Parathyroid adenoma (tissue), 2 donors: ENCODE measurements at regions not wholly inside any gene's neighbourhood (a gene's known extent, or its start where the extent isn't known, plus 50 kb on each side); places are given as distances from the start of the nearest gene placed in this dataset.

Experiments
- H2AFZ ChIP-seq: fragments of 300-600 bp; sonication (generic); one replicate; pipeline ENCODE4 v1.7.0; 2017; ENCODE audit warnings: antibody characterized with exemption, mild to moderate bottlenecking
- H3K27ac ChIP-seq: fragments of 300-600 bp; sonication (generic); one replicate; pipeline ENCODE4 v1.7.0; 2017
- H3K27me3 ChIP-seq: fragments of 300-600 bp; sonication (generic); one replicate; pipeline ENCODE4 v1.7.0; 2017; ENCODE audit warnings: low read length; ENCODE audit not compliant: control insufficient read depth, insufficient read depth
- H3K36me3 ChIP-seq: fragments of 300-600 bp; sonication (generic); one replicate; pipeline ENCODE4 v1.7.0; 2017; ENCODE audit warnings: low read length; ENCODE audit not compliant: control insufficient read depth, insufficient read depth
- H3K4me1 ChIP-seq: fragments of 300-600 bp; sonication (generic); one replicate; pipeline ENCODE4 v1.7.0; 2017; ENCODE audit warnings: control low read depth
- H3K4me2 ChIP-seq: fragments of 300-600 bp; sonication (generic); one replicate; pipeline ENCODE4 v1.7.0; 2017; ENCODE audit warnings: low read length
- H3K4me3 ChIP-seq: fragments of 300-600 bp; sonication (generic); one replicate; pipeline ENCODE4 v1.7.0; 2017; ENCODE audit warnings: low read depth, low read length
- H3K79me2 ChIP-seq: fragments of 300-600 bp; sonication (generic); one replicate; pipeline ENCODE4 v1.7.0; 2017; ENCODE audit warnings: control low read depth
- H3K9ac ChIP-seq: fragments of 300-600 bp; sonication (generic); one replicate; pipeline ENCODE4 v1.7.0; 2017; ENCODE audit warnings: mild to moderate bottlenecking
- H3K9me3 ChIP-seq: fragments of 300-600 bp; sonication (generic); one replicate; pipeline ENCODE4 v1.7.0; 2017; ENCODE audit warnings: low read length; ENCODE audit not compliant: control insufficient read depth
- TF ChIP-seq, protein P1 (sequence below): fragments of 300-600 bp; sonication (generic); IDR thresholded peaks from one replicate; pipeline ENCODE4 v1.7.0; 2017; ENCODE audit warnings: antibody characterized with exemption, mild to moderate bottlenecking
- donor health status: primary hyperparathyroidism.

- H3K9me3 ChIP-seq, result no peaks in the 10 kb centered on the region
- no peaks in the 10 kb centered on the region for H3K79me2 ChIP-seq
- H3K27ac ChIP-seq, result no peak overlapping the region
- no peaks in the 10 kb centered on the region for H3K27me3 ChIP-seq
- no peaks in the 10 kb centered on the region for H3K4me1 ChIP-seq
- TF ChIP-seq, protein P1, sequence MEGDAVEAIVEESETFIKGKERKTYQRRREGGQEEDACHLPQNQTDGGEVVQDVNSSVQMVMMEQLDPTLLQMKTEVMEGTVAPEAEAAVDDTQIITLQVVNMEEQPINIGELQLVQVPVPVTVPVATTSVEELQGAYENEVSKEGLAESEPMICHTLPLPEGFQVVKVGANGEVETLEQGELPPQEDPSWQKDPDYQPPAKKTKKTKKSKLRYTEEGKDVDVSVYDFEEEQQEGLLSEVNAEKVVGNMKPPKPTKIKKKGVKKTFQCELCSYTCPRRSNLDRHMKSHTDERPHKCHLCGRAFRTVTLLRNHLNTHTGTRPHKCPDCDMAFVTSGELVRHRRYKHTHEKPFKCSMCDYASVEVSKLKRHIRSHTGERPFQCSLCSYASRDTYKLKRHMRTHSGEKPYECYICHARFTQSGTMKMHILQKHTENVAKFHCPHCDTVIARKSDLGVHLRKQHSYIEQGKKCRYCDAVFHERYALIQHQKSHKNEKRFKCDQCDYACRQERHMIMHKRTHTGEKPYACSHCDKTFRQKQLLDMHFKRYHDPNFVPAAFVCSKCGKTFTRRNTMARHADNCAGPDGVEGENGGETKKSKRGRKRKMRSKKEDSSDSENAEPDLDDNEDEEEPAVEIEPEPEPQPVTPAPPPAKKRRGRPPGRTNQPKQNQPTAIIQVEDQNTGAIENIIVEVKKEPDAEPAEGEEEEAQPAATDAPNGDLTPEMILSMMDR, result no peak
- no peak overlapping the region for H3K4me2 ChIP-seq
- no peak overlapping the region for H3K9ac ChIP-seq
- no peak overlapping the region for H3K4me3 ChIP-seq
- no peak overlapping the region for H2AFZ ChIP-seq
- H3K36me3 ChIP-seq, result no peaks in the 10 kb centered on the region
Observed at GRCh38 chr2:191543708-191544107, 134.2 kb upstream of the NABP1 start.

DNA sequence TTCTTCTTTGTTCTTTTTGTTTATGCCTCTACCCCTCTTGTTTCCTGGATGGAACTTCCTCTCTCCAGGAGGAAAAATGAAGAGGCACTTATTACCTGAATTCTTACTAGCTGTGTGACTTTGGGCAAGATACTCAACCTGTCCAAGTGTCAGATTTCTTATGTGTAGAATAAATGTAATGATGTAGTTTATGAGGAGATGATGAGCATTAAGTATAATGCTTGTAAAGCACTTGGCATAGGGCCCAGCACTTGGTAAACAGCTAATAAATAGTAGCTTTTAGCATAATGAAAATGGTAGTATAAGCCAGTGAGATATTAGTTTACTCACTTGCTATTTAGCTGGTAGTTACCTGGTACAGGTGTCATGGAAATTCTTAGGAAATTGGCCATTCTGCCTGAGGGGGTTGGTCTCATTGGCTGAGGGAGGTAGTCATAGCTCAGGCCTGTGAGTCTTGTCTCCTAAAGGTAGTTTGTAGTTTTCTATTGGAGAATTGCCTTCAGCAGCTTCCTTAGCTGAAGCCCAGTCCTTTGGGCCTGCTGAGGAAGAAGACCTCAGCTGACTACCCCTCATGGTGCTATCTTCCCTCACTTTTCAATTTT lies 133.4 kb upstream of the NABP1 start:
- Histone ChIP-seq H3K27me3 (no peaks in the 10 kb centered on the region), H3K79me2 (no peaks in the 10 kb centered on the region), H3K9me3 (no peaks in the 10 kb centered on the region), H3K4me1 (no peaks in the 10 kb centered on the region), H3K4me2 (no peak overlapping the region), H3K27ac (no peak overlapping the region), H3K9ac (no peak overlapping the region), H3K4me3 (no peak overlapping the region), H3K36me3 (no peaks in the 10 kb centered on the region), H2AFZ (no peak overlapping the region)
- TF ChIP-seq, protein P1, result no peak

DNA sequence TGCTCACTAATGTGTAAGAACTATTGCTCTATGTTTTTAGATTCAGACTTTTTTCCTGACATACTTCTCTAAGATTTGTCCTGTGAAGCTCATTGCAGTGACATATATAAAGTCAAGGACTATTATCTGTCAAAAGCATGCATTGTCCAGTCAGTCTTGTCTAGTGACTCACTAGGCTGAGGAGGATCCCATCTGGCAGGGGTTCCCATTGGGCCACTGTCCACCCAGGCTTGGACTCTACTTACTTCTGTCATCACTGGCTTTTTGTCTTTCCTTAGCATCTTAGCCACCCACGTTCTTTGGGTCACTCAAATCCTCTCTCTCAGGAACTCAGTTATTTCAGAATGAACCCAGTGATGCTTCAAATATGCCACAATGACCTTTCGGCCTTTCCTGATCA lies 132.6 kb upstream of the NABP1 start:
- no peak overlapping the region for H3K9ac ChIP-seq
- H3K9me3 ChIP-seq, result no peaks in the 10 kb centered on the region
- no peak overlapping the region for H2AFZ ChIP-seq
- H3K4me3 ChIP-seq, result no peak overlapping the region
- no peaks in the 10 kb centered on the region for H3K27me3 ChIP-seq
- H3K79me2 ChIP-seq, result no peaks in the 10 kb centered on the region
- H3K36me3 ChIP-seq, result no peaks in the 10 kb centered on the region
- TF ChIP-seq, protein P1, result no peak
- no peak overlapping the region for H3K4me2 ChIP-seq
- no peaks in the 10 kb centered on the region for H3K4me1 ChIP-seq
- H3K27ac ChIP-seq, result no peak overlapping the region

DNA sequence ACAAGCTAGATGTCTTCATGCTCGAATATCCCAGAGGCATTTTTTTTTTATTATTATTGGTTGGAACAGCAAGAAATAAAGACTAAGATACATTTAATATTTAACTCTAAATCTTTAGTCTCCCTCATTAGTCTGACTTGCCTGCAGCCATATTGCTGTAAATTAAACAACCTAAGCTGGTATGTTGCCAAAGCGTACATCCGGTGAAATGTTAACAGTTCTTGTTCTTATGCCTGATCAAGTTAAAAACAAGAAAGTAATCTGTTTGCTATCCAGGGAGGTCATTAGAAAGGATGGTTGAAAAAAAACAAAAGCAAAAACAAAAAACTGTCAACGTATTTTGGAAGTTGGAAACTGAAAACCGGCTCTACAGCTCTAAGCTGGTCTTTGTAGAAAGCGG lies 125.9 kb upstream of the NABP1 start:
- Histone ChIP-seq H3K4me2 (peak overlapping the region; percentile 1), H3K27me3 (no peaks in the 10 kb centered on the region), H3K4me1 (peaks cover 3% of the 10 kb centered on the region), H3K9me3 (no peaks in the 10 kb centered on the region), H3K27ac (no peak overlapping the region), H3K4me3 (no peak overlapping the region), H3K79me2 (no peaks in the 10 kb centered on the region), H3K36me3 (no peaks in the 10 kb centered on the region), H3K9ac (no peak overlapping the region), H2AFZ (no peak overlapping the region)
- TF ChIP-seq, protein P1, result no peak

GRCh38 chr2:191554240-191554639 lies 123.7 kb upstream of the NABP1 start:
- Histone ChIP-seq H3K9ac (no peak overlapping the region), H2AFZ (no peak overlapping the region), H3K4me2 (no peak overlapping the region), H3K27ac (no peak overlapping the region), H3K79me2 (no peaks in the 10 kb centered on the region), H3K4me1 (peaks cover 3% of the 10 kb centered on the region), H3K36me3 (no peaks in the 10 kb centered on the region), H3K27me3 (no peaks in the 10 kb centered on the region), H3K9me3 (no peaks in the 10 kb centered on the region), H3K4me3 (no peak overlapping the region)
- TF ChIP-seq, protein P1, result no peak
